A549 (cell line): ENCODE measurements at regions not wholly inside any gene's neighbourhood (a gene's known extent, or its start where the extent isn't known, plus 50 kb on each side); places are given as distances from the start of the nearest gene placed in this dataset.

Source experiments
- ATOH8 ChIP-seq: fragments of 250-450 bp; sonication (Bioruptor Pico); IDR thresholded peaks from 2 replicates; pipeline ENCODE4 v1.5.0; 2020; ENCODE audit warnings: low read depth, mild to moderate bottlenecking, moderate library complexity
- CBX8 ChIP-seq: fragments of 200-600 bp; sonication (generic); IDR thresholded peaks from 2 replicates; pipeline ENCODE4 v1.6.1; 2016
- CHD2 ChIP-seq: fragments of 150-350 bp; IDR thresholded peaks from 2 replicates; pipeline ENCODE4 v1.6.1; 2014; ENCODE audit warnings: low read length; ENCODE audit not compliant: partially characterized antibody
- CTCF ChIP-seq: fragments of >200 bp; sonication (Bioruptor Twin); formaldehyde crosslinking; IDR thresholded peaks from 3 replicates; pipeline ENCODE4 v1.5.1; 2016
- EP300 ChIP-seq, 2 experiments: fragments of >200 bp; sonication (Bioruptor Twin); formaldehyde crosslinking; IDR thresholded peaks; 2 replicates in 1 of 2; 3 replicates in 1 of 2; pipeline ENCODE4 v1.6.1; 2016 to 2017
- FOSB ChIP-seq: fragments of 250-450 bp; sonication (Bioruptor Pico); IDR thresholded peaks from 2 replicates; pipeline ENCODE4 v1.5.0; 2020; ENCODE audit warnings: mild to moderate bottlenecking, moderate library complexity
- NFE2L2 ChIP-seq: fragments of 150-350 bp; conservative IDR thresholded peaks from 2 replicates; pipeline ENCODE4 v1.6.1; 2014; ENCODE audit warnings: low read length
- POLR2A ChIP-seq: IDR thresholded peaks from 2 replicates; pipeline ENCODE4 v1.6.1; 2012; ENCODE audit warnings: mild to moderate bottlenecking, low read length
- POLR2AphosphoS2 ChIP-seq: conservative IDR thresholded peaks from 2 replicates; pipeline ENCODE4 v1.6.1; 2012; ENCODE audit warnings: low read length, improper control_type of control experiment, inconsistent platforms
- RAD21 ChIP-seq, 2 experiments: fragments of >200 bp in 1 of 2; sonication (Bioruptor Twin) in 1 of 2; formaldehyde crosslinking in 1 of 2; IDR thresholded peaks in 1 of 2; conservative IDR thresholded peaks in 1 of 2; 2 replicates in 1 of 2; 3 replicates in 1 of 2; pipeline ENCODE4 v1.6.1; 2012 to 2018; ENCODE audit warnings: inconsistent platforms in 1 of 2

GRCh38 chr6:8325743-8326142 lies 109.6 kb downstream of the SLC35B3 start:
- no peak for TF ChIP-seq CTCF
- no peak for TF ChIP-seq FOSB (CRISPR knock-in tag)
- no peak for TF ChIP-seq POLR2A
- TF ChIP-seq CBX8: no peak
- TF ChIP-seq CHD2: no peak
- TF ChIP-seq RAD21 (conservative IDR thresholded peaks at IDR 0.05 in 1 of 2, IDR thresholded peaks at IDR 0.05 in 1 of 2): no peak
- no peak for TF ChIP-seq NFE2L2
- TF ChIP-seq POLR2AphosphoS2: no peak
- no peak for TF ChIP-seq ATOH8 (CRISPR knock-in tag)
- TF ChIP-seq EP300 (IDR thresholded peaks at IDR 0.05): no peak
